Stimulated activated CD4-positive, alpha-beta T cell treated with anti-CD3 and anti-CD28 coated beads, Interleukin-1b, Interleukin-23, amount 100 ng/mL, for 4 hours (primary cell): ENCODE measurements at regions not wholly inside any gene's neighbourhood (a gene's known extent, or its start where the extent isn't known, plus 50 kb on each side); places are given as distances from the start of the nearest gene placed in this dataset.

Experiments
- DNase-seq, 2 donors: peaks; one replicate each; pipeline ENCODE4 v3.0.0-alpha.2; 2020; ENCODE audit warnings: low read depth in 2 of 2

- no peak for DNase-seq
Observed at GRCh38 chr3:117400303-117400702, 690.7 kb downstream of the TUSC7 start.

- DNase-seq, result no peak
Observed at GRCh38 chr3:117404141-117404540, 694.6 kb downstream of the TUSC7 start.

GRCh38 chr3:117404730-117405129, 695.2 kb downstream of the TUSC7 start:
- no peak for DNase-seq

GRCh38 chr3:117405359-117405758, 695.8 kb downstream of the TUSC7 start:
- DNase-seq, result no peak

GRCh38 chr3:117407317-117407716, 697.7 kb downstream of the TUSC7 start:
- no peak for DNase-seq

- no peak for DNase-seq
Observed at GRCh38 chr3:117408811-117409210, 699.2 kb downstream of the TUSC7 start.

GRCh38 chr3:117409256-117409655, 699.7 kb downstream of the TUSC7 start:
- DNase-seq, result no peak

GRCh38 chr3:117409701-117410459, 700.3 kb downstream of the TUSC7 start:
- DNase-seq, result no peak

- no peak for DNase-seq
Observed at GRCh38 chr3:117411971-117412370, 702.4 kb downstream of the TUSC7 start.

GRCh38 chr3:117417411-117417810, 707.8 kb downstream of the TUSC7 start:
- no peak for DNase-seq

- no peak for DNase-seq
Observed at GRCh38 chr3:117427081-117427480, 717.5 kb downstream of the TUSC7 start.

- DNase-seq, result no peak
Observed at GRCh38 chr3:117433427-117433826, 723.8 kb downstream of the TUSC7 start.

GRCh38 chr3:117434661-117435412, 725.3 kb downstream of the TUSC7 start:
- DNase-seq, result no peak

- no peak for DNase-seq
Observed at GRCh38 chr3:117435506-117435905, 725.9 kb downstream of the TUSC7 start.

GRCh38 chr3:117439812-117440211, 730.2 kb downstream of the TUSC7 start:
- no peak for DNase-seq

- no peak for DNase-seq
Observed at GRCh38 chr3:117441851-117442250, 732.3 kb downstream of the TUSC7 start.

GRCh38 chr3:117442566-117442965, 733.0 kb downstream of the TUSC7 start:
- no peak for DNase-seq

GRCh38 chr3:117443014-117443413, 733.4 kb downstream of the TUSC7 start:
- no peak for DNase-seq

- DNase-seq, result no peak
Observed at GRCh38 chr3:117444175-117444574, 734.6 kb downstream of the TUSC7 start.

GRCh38 chr3:117447419-117447818, 737.8 kb downstream of the TUSC7 start:
- DNase-seq, result no peak

- no peak for DNase-seq
Observed at GRCh38 chr3:117450026-117450425, 740.4 kb downstream of the TUSC7 start.

GRCh38 chr3:117454254-117454653, 744.7 kb downstream of the TUSC7 start:
- no peak for DNase-seq

GRCh38 chr3:117454908-117455307, 745.3 kb downstream of the TUSC7 start:
- DNase-seq, result no peak
